OCI-LY7 (cell line): ENCODE measurements at regions not wholly inside any gene's neighbourhood (a gene's known extent, or its start where the extent isn't known, plus 50 kb on each side); places are given as distances from the start of the nearest gene placed in this dataset.
"Not testable (repeated sequence)": the region's sequence is repeated elsewhere in the genome, so short reads cannot be mapped to it uniquely, and the experiment has no call there.

ENCODE experiments used
- EZH2phosphoT487 ChIP-seq: fragments of 200-600 bp; sonication (generic); IDR thresholded peaks from 2 replicates; pipeline ENCODE4 v1.6.1; 2018; ENCODE audit warnings: low read depth, borderline replicate concordance, mild to moderate bottlenecking, mixed run types, antibody characterized with exemption, low read length, moderate library complexity, mixed read lengths
- TF ChIP-seq, protein P1 (sequence below): fragments of 200-600 bp; sonication (generic); conservative IDR thresholded peaks from 2 replicates; pipeline ENCODE4 v1.5.1; 2014; ENCODE audit warnings: mild to moderate bottlenecking, antibody characterized with exemption, low read length, moderate library complexity, mixed read lengths

DNA sequence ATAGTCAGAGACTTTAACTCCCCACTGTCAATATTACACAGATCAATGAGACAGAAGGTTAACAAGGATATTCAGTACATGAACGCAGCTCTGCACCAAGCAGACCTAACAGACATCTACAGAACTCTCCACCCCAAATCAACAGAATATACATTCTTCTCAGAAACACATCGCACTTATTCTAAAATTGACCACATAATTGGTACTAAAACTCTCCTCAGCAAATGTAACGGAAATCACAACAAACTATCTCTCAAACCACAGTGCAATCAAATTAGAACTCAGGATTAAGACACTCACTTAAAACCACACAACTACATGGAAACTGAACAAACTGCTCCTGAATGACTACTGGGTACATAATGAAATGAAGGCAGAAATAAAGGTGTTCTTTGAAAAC, 341.3 kb upstream of the PTGER4 start:
- TF ChIP-seq, protein P1, sequence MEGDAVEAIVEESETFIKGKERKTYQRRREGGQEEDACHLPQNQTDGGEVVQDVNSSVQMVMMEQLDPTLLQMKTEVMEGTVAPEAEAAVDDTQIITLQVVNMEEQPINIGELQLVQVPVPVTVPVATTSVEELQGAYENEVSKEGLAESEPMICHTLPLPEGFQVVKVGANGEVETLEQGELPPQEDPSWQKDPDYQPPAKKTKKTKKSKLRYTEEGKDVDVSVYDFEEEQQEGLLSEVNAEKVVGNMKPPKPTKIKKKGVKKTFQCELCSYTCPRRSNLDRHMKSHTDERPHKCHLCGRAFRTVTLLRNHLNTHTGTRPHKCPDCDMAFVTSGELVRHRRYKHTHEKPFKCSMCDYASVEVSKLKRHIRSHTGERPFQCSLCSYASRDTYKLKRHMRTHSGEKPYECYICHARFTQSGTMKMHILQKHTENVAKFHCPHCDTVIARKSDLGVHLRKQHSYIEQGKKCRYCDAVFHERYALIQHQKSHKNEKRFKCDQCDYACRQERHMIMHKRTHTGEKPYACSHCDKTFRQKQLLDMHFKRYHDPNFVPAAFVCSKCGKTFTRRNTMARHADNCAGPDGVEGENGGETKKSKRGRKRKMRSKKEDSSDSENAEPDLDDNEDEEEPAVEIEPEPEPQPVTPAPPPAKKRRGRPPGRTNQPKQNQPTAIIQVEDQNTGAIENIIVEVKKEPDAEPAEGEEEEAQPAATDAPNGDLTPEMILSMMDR: not testable (repeated sequence)
- not testable (repeated sequence) for TF ChIP-seq EZH2phosphoT487
